ENCODE measurements at regions not wholly inside any gene's neighbourhood (a gene's known extent, or its start where the extent isn't known, plus 50 kb on each side); places are given as distances from the start of the nearest gene placed in this dataset.

GRCh38 chr18:71116535-71116934 is 827.7 kb downstream of the SOCS6 start:
- ChIA-PET CTCF (no interaction called here), POLR2A (no interaction called here)
- DNase-seq (ENCODE audit: low spot score) = no peak
- no peaks in the 10 kb centered on the region for H3K4me1 Mint-ChIP-seq
- no peak for TF ChIP-seq ZNF232 (CRISPR knock-in tag; IDR thresholded peaks at IDR 0.05)
- TF ChIP-seq ATF1 (CRISPR knock-in tag; IDR thresholded peaks at IDR 0.05) = no peak
- TF ChIP-seq NFYB (CRISPR knock-in tag; conservative IDR thresholded peaks at IDR 0.05; ENCODE audit: low read depth) = no peak
- no peak for TF ChIP-seq ZMAT4 (CRISPR knock-in tag; IDR thresholded peaks at IDR 0.05)
- TF ChIP-seq SMAD4 (CRISPR knock-in tag; IDR thresholded peaks at IDR 0.05) = no peak
- TF ChIP-seq JUN (CRISPR knock-in tag; IDR thresholded peaks at IDR 0.05) = no peak
- no peak for TF ChIP-seq MLX (CRISPR knock-in tag; IDR thresholded peaks at IDR 0.05)
- no peak for TF ChIP-seq TCF7 (CRISPR knock-in tag; IDR thresholded peaks at IDR 0.05; ENCODE audit: low read depth)
- no peak for TF ChIP-seq ESRRA (CRISPR knock-in tag; IDR thresholded peaks at IDR 0.05; ENCODE audit: borderline replicate concordance)
- no peak for TF ChIP-seq GRHL2 (CRISPR knock-in tag; IDR thresholded peaks at IDR 0.05; ENCODE audit: insufficient replicate concordance, severe bottlenecking)
- no peak for TF ChIP-seq ARID4B (CRISPR knock-in tag; IDR thresholded peaks at IDR 0.05; ENCODE audit: borderline replicate concordance)
- TF ChIP-seq USF1 (CRISPR knock-in tag; IDR thresholded peaks at IDR 0.05) = no peak
- TF ChIP-seq ZNF532 (CRISPR knock-in tag; IDR thresholded peaks at IDR 0.05; ENCODE audit: borderline replicate concordance) = no peak
- no peak for TF ChIP-seq ZNF263 (CRISPR knock-in tag; IDR thresholded peaks at IDR 0.05; ENCODE audit: low read depth)
- no peak for TF ChIP-seq ATF2 (CRISPR knock-in tag; IDR thresholded peaks at IDR 0.05; ENCODE audit: borderline replicate concordance, low read depth)
- no peak for TF ChIP-seq ATF3 (CRISPR knock-in tag; conservative IDR thresholded peaks at IDR 0.05)
- H3K36me3 Mint-ChIP-seq = peaks cover 60% of the 10 kb centered on the region
- no peak for ATAC-seq
- peaks cover 78% of the 10 kb centered on the region for H3K9me3 Mint-ChIP-seq
- H3K27me3 Mint-ChIP-seq (ENCODE audit: low read depth) = peaks cover 3% of the 10 kb centered on the region
- no peak overlapping the region for H3K27ac Mint-ChIP-seq
- H3K4me3 Mint-ChIP-seq = no peak overlapping the region
